ENCODE measurements at regions not wholly inside any gene's neighbourhood (a gene's known extent, or its start where the extent isn't known, plus 50 kb on each side); places are given as distances from the start of the nearest gene placed in this dataset.

DNA sequence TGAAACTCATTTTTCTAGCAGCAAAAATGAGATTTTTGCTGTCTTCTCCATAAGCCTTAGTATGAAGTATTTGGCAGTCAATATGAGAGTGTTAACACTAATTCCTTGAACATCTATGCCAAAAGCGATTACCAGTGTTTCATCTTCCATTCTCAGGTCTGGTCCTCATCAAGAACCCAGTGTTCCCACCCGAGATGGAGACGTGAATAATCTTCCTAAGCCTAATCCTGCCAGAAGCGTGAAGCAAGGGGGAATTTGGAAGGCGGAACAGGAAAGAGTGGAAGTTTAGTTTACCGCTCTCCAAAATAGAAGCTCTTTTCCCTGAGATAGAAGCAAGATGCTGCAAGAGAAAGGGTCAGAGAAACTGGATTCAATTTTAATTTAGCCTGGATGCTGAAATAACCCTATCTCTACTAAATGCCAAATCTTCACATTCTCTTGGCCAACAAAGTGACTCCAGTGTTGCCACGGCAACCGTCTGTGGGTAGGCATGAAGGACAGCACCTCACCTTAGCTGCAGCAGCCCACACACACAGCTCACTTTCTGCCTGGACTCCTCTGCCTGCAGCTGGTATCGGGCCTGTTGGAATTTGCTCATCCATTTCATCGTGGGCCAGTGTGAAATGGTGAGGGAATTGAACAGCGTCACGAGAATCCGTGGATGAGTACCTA lies 711.1 kb downstream of the CBLN2 start:
- DNase-seq (ENCODE audit: low read depth), result no peak
- H3K4me3 ChIP-seq (ENCODE audit: control insufficient read depth, low read depth, low read length), result no peak overlapping the region
- TF ChIP-seq, protein P1, sequence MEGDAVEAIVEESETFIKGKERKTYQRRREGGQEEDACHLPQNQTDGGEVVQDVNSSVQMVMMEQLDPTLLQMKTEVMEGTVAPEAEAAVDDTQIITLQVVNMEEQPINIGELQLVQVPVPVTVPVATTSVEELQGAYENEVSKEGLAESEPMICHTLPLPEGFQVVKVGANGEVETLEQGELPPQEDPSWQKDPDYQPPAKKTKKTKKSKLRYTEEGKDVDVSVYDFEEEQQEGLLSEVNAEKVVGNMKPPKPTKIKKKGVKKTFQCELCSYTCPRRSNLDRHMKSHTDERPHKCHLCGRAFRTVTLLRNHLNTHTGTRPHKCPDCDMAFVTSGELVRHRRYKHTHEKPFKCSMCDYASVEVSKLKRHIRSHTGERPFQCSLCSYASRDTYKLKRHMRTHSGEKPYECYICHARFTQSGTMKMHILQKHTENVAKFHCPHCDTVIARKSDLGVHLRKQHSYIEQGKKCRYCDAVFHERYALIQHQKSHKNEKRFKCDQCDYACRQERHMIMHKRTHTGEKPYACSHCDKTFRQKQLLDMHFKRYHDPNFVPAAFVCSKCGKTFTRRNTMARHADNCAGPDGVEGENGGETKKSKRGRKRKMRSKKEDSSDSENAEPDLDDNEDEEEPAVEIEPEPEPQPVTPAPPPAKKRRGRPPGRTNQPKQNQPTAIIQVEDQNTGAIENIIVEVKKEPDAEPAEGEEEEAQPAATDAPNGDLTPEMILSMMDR (conservative IDR thresholded peaks at IDR 0.05; ENCODE audit: control insufficient read depth, insufficient read depth, low read depth, low read length), result no peak

GRCh38 chr18:71831039-71831438 lies 713.1 kb downstream of the CBLN2 start:
- no peak overlapping the region for H3K4me3 ChIP-seq (ENCODE audit: control insufficient read depth, low read depth, low read length)
- peak; percentile 23 for DNase-seq (ENCODE audit: low read depth)
- TF ChIP-seq, protein P1 (conservative IDR thresholded peaks at IDR 0.05; ENCODE audit: control insufficient read depth, insufficient read depth, low read depth, low read length), result no peak

DNA sequence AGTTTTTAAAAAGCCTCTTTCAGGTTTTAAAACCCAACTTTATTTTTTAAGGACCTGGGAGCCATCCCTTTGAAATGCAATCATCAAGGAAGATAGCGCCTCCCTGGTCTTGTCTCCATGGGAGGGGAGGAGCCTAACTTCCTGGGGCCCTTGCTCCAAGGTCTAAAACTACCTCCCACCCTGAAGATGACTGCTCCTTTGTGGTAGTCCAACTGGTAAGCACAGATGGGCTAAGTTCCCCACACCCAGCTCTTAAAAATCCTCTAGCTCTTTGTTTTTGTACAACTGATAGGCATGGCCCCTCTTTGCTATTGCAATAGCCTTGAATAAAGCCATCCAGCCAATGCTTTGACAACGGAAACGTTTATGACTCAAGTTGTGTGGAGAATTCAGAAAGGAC lies 716.8 kb downstream of the CBLN2 start:
- TF ChIP-seq, protein P1 (conservative IDR thresholded peaks at IDR 0.05; ENCODE audit: control insufficient read depth, insufficient read depth, low read depth, low read length), result no peak
- no peak for DNase-seq (ENCODE audit: low read depth)
- H3K4me3 ChIP-seq (ENCODE audit: control insufficient read depth, low read depth, low read length), result no peak overlapping the region

- H3K4me3 ChIP-seq (ENCODE audit: control insufficient read depth, low read depth, low read length), result no peak overlapping the region
- no peak for DNase-seq (ENCODE audit: low read depth)
- TF ChIP-seq, protein P1 (conservative IDR thresholded peaks at IDR 0.05; ENCODE audit: control insufficient read depth, insufficient read depth, low read depth, low read length), result no peak
Observed at GRCh38 chr18:71815305-71815704, 728.8 kb downstream of the CBLN2 start.

GRCh38 chr18:71809711-71810110 lies 734.4 kb downstream of the CBLN2 start:
- no peak overlapping the region for H3K4me3 ChIP-seq (ENCODE audit: control insufficient read depth, low read depth, low read length)
- DNase-seq (ENCODE audit: low read depth), result no peak
- TF ChIP-seq, protein P1 (conservative IDR thresholded peaks at IDR 0.05; ENCODE audit: control insufficient read depth, insufficient read depth, low read depth, low read length), result no peak

GRCh38 chr18:71808616-71809015 lies 735.5 kb downstream of the CBLN2 start:
- TF ChIP-seq, protein P1 (conservative IDR thresholded peaks at IDR 0.05; ENCODE audit: control insufficient read depth, insufficient read depth, low read depth, low read length), result no peak
- DNase-seq (ENCODE audit: low read depth), result no peak
- H3K4me3 ChIP-seq (ENCODE audit: control insufficient read depth, low read depth, low read length), result no peak overlapping the region

DNA sequence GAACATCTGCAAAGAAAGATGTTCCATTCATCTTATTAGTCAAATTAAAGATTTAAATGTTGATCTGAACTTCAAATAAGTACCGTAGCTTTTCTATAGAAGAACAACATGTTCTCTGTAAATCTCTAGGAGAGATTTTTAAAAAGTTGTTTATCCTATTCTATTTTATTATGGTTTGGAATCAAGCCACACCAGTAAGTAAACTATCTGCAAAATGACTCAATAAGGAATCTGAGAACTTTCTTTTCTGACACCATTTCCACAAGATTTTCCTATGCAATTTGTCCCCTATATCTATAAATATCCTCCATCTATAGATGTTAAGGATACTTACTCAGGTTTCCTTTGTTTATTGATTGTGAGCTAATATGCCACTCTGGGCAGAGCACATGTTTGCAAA lies 736.6 kb downstream of the CBLN2 start:
- DNase-seq (ENCODE audit: low read depth), result peak; percentile 5
- TF ChIP-seq, protein P1 (conservative IDR thresholded peaks at IDR 0.05; ENCODE audit: control insufficient read depth, insufficient read depth, low read depth, low read length), result no peak
- H3K4me3 ChIP-seq (ENCODE audit: control insufficient read depth, low read depth, low read length), result no peak overlapping the region
